Ovary (tissue), 3 donors: ENCODE measurements at regions not wholly inside any gene's neighbourhood (a gene's known extent, or its start where the extent isn't known, plus 50 kb on each side); places are given as distances from the start of the nearest gene placed in this dataset.

Experiments used
- EP300 ChIP-seq: sonication (generic); formaldehyde crosslinking; IDR thresholded peaks from one replicate; pipeline ENCODE4 v1.6.1; 2017; ENCODE audit warnings: antibody characterized with exemption
- POLR2A ChIP-seq: fragments of 450-650 bp; IDR thresholded peaks from one replicate; pipeline ENCODE4 v1.6.1; 2017; ENCODE audit warnings: antibody characterized with exemption, mild to moderate bottlenecking, moderate library complexity
- TF ChIP-seq, protein P1 (sequence below), 3 donors: fragments of 450-650 bp in 2 of 3; fragments of 200-600 bp in 1 of 3; IDR thresholded peaks; one replicate each; pipeline versions ENCODE4 v1.5.1 to v1.8.0; 2016 to 2022; ENCODE audit warnings: antibody characterized with exemption in 3 of 3, mild to moderate bottlenecking in 1 of 3
- donor health status: DM: no; HTN: no; CAD: no.

- TF ChIP-seq, protein P1, sequence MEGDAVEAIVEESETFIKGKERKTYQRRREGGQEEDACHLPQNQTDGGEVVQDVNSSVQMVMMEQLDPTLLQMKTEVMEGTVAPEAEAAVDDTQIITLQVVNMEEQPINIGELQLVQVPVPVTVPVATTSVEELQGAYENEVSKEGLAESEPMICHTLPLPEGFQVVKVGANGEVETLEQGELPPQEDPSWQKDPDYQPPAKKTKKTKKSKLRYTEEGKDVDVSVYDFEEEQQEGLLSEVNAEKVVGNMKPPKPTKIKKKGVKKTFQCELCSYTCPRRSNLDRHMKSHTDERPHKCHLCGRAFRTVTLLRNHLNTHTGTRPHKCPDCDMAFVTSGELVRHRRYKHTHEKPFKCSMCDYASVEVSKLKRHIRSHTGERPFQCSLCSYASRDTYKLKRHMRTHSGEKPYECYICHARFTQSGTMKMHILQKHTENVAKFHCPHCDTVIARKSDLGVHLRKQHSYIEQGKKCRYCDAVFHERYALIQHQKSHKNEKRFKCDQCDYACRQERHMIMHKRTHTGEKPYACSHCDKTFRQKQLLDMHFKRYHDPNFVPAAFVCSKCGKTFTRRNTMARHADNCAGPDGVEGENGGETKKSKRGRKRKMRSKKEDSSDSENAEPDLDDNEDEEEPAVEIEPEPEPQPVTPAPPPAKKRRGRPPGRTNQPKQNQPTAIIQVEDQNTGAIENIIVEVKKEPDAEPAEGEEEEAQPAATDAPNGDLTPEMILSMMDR (IDR thresholded peaks at IDR 0.05) = no peak
- TF ChIP-seq POLR2A (no peak), EP300 (no peak)
Measured at GRCh38 chr12:46452061-46452615, 79.6 kb upstream of the SLC38A2 start.
